NCI-H2227 (cell line): ENCODE measurements at regions not wholly inside any gene's neighbourhood (a gene's known extent, or its start where the extent isn't known, plus 50 kb on each side); places are given as distances from the start of the nearest gene placed in this dataset.

Experiments used
- DNase-seq: peaks from one replicate; lab custom pipeline; 2025; ENCODE audit not compliant: unreplicated experiment; lab: John Stamatoyannopoulos, UW

DNA sequence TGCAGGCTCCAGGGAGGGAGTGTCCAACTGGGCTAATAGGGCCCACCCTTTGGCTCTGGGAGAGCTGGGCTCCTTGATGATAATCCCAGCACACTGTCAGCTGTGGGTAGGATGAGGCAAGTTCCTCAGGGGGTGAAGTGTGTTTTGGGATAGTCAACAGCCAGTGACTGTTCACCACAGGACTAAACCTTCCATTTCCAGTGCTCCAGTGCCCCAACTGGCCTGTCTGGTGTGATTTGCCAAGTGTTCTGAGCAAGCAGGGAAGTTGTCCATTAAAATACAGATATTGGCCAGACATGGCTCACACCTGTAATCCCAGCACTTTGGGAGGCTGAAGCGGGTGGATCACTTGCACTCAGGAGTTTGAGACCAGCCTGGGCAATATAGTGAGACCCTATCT lies 150.9 kb downstream of the TM9SF2 start:
- DNase-seq, result no peak

DNA sequence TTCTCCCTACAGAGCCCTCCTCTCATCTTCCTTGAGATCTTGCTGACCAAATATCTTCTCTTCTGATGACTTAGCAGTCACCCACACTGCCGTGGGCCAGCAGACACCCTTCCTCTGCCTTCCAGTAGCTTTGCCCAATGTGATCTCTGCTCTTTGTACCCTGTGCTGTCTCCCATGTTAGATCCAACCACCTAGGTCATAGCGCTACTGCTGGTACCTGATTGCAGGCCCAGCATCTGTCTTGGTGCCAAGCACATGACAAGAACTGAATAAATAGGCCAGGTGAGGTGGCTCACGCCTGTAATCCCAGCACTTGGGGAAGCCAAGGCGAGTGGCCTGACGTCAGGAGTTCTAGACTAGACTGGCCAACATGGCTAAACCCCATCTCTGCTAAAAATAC lies 149.7 kb downstream of the TM9SF2 start:
- DNase-seq, result no peak

DNA sequence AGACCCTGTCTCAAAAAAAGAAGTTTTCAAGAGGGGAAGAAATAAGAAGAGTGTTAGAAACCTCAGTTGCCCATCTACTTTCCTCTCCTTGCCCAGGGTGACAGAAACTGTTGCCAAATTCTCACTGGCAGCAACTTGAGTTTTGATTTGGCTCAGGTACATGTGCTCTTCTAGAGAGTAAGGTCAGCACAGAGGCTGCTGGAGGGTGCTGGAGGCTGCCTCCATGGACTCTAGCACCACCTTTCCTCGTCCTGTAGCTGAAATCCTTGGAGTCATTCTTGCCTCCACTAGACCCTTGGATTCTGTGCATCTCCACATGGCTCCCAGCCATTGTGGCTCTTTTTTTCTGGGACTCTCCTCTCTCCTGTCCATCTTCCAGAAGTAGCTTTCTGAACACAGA lies 149.1 kb downstream of the TM9SF2 start:
- DNase-seq, result no peak

DNA sequence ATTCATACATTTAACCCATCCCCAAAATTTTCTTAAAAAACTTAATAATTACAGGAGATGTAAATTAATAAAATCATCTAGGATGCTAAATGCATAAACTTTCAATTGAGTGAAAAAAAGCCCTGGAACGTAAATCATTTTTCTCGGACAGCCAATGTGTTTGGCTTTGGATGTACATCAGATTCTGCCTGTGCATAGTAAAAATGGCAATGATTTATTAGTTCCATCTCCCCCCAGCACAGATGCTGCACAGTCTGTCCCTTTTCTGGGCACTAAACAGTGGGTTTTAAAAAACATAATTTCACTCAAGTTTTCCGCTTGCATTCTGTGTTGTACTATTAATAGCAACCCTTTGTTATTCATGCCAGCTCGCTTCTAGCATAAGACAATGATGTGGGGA lies 147.7 kb downstream of the TM9SF2 start:
- DNase-seq, result no peak

DNA sequence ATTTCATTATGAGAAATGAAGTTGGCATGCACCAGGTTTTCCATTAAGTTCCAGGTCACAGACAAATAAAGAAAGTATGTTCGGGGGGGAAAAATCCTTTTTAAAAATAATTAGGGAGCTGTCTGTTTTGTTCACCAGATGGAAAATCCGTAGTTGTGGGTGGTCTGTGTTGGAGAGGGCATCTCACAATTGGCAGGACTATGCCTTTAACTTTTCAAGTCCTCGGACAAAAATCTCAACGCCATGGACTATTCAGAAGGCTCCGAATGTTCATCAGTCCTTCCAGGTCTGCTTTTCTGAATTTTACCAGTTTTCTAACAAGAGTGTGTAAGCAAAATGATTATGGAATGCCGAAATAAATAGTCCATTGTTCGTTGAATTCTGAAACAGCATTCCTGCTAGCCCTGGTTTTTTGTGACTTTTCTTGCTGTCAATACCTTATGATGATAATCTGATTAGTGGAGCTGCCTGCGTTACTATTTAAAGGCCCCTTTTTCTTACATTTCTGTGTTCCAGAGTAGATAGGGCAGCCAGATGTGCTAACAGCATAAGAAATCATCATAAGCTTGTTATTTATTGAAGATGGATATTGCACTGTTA lies 146.9 kb downstream of the TM9SF2 start:
- DNase-seq, result no peak

DNA sequence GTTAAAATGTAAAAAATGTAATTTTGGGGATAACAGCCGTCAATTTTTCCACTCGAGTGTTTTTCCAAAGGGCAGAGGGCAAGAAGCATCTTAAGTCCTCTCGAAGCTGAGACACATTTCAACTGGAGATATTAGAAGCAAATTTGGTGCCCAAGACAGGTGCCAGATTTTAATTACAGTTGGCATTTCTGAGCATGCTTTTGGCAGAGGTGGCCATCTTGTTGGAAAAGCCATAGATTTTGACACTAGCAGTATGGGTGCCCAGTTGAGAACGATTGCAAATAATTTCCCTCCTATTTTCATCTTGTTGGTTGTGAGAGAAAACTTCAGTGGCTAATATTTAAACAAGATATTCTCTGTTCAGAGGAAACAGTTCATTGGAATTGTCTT lies 146.3 kb downstream of the TM9SF2 start:
- no peak for DNase-seq

DNA sequence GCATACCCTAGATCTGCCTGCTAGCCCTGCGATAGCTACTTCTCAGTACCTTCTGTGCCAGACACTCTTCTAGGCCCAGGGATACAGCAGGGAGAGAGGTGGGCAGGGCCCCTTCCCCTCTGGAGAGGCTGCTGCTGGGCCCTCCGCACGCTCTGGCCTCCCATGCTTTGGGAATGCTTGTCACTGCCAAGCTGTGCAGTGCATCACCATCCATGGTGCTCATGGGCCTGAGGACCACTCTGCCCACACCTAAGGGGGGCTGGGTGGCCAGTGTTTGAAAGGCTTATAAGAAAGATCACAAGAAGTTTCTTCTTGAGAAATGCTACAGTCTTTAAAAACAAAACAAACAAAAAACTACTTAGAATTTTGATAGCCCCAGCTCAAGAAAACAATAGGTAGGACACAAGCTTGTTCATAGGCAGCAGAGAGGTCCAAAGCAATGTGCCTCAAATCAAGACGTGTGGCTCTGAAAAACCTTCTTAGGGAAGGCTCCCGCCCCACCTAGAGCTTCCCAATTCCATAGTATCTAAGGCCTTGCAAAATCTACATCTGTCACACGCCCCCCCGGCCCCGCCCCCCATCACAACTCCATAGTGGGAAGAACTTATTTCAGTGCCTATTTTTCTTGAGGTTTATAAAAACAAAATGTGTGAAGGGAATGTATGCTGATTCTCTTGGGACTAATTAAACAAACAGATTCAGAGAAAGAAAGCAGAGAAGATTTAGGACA lies 145.8 kb downstream of the TM9SF2 start:
- no peak for DNase-seq

DNA sequence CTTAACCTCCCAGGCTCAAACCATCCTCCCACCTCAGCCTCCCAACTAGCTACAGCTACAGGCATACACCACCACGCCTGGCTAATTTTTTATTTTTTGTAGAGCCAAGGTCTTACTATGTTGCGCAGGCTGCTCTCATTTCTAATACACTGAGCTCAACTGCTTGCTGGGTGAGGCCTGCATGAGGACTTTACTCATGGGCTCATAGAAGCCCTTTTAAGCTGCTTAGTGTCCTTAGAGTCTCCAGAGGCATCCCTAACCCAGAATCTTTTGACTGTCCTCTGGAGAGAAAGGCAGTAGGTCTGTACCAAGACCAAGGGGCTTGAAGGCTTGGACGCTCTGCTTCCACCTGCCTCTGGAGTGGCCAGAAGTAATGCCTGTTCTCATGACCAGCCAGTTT lies 141.6 kb downstream of the TM9SF2 start:
- no peak for DNase-seq

DNA sequence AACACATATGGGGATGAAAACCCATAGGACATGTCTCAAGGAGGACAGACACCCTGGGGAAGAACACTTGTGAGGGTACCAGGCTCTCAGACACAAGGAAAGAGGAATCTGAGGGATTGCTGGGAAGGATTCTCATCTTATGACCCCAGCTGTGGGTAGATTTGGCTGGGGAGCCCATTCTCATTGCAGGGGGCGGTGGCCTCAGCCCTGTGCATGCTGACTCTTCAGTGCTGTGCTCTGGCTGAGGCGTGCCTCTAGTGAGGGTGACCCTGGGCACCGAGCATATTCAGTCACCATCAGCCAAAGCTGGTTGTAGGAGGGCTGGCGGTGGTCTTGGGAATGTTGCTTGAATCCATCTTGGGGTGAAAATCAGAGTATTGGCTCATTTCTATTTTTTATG lies 140.7 kb downstream of the TM9SF2 start:
- DNase-seq, result no peak

DNA sequence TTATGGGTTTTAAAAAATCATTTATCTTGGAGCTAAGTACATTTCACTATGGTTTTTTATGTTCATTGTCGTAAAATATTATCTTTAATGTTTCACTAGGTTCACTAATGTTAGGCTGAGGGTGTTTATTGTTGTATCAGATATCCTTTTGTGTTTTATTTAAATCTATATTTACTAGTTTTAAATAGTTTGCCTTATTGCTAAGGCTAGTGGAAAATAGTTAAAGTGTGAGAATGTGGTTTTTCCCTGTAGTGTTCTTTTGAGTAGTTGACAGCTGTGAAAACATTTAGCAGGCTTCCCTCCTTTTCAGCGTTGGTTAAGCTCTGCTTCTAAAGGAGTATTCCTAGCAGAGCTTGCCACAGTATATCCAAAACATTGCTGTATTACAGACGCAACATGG lies 139.0 kb downstream of the TM9SF2 start:
- DNase-seq, result no peak

DNA sequence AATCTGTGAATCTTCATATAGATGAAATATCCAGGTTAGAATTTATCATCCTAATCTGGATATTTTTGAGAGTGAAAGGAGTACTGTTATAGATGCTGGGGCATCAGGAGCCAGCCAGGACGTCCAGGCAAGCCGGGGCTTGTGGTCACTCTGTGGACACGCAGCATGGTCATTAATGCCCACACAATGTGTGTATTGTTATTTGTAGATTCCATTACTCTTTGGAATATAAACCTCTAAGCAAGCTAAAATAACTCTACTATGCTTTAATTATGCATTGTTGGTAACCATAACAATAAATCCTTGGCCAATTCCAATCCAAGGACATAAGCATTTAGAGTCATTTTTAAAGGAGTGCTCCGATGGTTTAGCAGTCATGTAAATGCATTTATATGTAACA lies 137.9 kb downstream of the TM9SF2 start:
- DNase-seq, result no peak

DNA sequence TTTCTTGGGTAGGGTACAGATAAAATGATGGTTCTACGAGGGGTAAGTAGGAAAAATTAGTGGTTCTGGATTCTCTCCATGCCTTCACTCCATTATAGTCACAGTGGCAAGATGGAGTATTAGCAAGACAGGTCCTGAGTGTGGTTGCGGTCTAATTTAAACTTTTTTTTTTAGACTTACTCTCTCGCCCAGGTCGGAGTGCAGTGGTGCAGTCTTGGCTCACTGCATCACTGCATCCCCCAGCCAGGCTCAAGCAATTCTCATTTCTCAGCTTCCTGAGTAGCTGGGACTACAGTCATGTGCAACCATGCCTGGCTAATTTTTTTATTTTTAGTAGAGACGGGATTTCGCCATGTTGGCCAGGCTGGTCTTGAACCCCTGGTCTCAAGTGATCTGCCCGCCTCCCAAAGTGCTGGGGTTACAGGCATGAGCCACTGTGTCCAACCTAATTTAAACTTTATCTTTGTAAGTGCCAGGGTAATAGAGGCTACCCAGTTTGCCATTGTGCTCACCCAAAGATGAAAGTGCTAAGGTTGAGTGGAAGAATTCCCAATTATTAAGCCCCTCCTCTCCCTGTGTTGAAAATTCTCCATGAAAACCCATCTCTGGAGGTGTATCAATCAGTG lies 135.6 kb downstream of the TM9SF2 start:
- no peak for DNase-seq

DNA sequence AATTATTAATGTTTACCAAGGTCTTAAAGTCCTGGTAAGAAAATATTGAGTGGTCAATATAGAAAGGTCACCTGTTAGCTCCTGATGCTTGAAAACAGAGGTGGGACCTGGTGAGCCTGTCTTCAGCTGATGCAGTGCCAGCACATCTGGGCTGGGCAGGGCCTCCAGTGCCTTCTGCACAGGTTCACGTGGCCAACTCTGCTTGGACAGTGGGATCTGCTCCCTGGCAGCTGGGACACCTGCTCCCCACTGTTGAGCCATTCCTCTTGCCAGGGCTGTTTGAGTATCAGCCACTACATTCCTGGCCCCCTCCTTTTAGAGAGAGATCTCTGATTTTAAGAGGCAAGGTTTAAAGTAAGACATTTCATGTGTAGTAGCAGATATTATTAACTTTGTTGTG lies 135.0 kb downstream of the TM9SF2 start:
- no peak for DNase-seq

DNA sequence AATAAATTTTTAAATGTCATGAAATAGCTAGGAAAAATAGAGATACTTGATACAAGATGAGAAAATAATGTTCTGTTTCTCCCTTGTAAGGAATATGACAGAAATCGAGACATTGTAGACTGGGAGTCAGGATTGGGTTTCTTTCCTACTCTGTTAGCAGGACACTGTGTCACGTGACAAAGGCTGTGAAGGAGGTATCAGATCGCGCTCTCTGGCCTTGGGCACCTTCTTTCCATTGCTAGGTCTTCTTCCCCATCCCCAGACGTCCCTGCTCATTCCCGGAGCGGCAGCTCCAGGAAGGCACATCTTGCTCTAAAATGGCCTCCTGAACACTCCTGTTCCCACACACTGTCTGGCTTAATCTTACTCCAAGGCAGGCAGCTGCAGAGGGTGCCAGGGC lies 133.4 kb downstream of the TM9SF2 start:
- DNase-seq, result no peak

DNA sequence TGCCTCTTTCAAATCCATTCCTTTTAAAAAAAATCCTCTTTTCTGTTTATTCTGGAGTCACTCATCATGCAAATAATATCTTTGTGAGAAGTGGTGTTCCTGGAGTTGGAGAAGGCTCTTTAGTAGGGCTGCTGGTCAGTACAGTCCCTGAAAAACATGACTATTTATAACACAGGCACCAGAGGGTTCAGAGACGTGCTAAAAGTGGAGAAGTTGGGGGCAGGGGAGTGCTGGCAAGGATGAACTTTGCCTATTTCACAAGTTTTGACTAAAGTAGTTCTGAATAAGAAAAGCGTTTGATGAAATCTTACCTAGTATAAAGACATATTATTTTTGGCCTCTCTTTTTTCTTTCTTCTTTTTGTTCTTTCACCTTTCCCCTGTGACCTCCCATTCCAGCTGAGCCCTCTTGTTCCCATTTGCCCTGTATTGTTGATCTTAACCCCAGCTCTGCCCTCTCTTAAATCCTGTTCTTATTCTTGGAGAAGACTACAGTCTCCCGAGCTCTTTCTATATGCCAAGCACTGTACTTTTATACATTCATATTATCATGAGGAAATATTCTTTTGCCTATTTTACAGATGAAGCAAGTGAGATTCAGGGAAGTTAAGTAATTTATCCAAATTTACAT lies 129.1 kb downstream of the TM9SF2 start:
- no peak for DNase-seq

DNA sequence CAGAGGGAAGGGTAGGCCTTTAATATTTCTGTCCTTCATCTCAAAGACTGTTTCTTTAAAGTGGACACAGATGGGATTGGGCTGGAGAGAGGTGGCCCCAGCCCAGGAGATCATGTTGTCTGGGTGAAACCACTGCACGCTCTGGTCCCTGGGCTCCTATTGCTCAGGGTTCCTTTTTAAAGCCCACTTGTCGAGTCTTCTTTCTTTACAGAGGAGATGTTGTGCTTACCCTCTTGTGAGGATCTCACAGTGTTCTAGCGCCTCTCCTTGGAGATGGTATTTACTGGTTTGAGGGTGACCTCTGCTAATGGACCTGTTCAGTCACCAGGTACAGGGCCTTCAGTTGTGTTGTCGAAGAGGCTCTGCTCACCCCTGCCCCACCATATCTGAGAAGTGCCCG lies 128.4 kb downstream of the TM9SF2 start:
- DNase-seq, result no peak

DNA sequence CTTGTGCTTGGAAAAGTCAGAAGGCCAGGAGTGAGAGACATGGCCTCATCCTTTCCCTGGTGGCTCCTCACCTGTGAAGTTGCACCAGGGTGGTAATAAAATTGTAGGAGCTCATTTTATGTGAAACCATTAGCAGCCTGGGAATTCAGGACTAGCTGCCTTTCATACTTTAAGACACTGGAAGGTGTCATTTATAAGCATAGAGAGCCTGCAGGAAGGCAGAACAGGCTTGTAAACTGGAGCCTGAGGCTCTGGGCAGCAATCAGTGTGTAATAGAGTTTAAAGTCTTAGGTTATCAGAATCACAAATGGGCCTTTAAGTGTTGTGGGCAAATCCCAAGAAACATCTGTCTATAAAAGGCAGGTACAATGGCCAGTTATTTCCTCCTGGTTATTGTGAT lies 127.2 kb downstream of the TM9SF2 start:
- DNase-seq, result no peak

DNA sequence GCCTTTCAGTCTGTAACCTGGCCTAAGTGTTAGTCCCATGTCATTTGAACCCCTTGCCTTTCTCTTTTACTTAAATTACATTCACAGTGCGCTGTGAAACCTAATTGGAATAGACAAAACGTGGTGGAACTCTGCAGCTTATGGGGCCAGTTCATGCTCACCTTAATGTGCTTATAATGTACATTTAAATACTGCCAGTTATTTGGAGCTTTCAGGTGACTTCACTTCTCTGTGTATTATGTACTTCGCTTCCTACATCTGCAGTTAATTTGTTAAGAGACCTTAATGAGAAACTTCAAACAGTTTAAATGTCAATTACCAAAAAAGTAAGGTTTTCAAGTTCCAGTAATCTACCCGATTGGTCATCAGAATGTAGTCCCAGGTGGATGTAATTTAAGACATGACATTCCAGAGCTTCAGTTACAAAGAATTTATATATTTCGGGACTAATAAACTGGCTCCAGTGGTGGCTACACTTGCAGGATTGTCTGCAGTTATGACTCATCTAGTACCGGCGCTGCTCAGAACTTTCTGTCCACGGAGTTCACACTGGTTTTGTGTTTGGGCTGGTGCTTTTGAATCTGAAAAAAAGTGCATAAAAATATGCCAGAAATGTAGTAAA lies 125.3 kb downstream of the TM9SF2 start:
- no peak for DNase-seq

DNA sequence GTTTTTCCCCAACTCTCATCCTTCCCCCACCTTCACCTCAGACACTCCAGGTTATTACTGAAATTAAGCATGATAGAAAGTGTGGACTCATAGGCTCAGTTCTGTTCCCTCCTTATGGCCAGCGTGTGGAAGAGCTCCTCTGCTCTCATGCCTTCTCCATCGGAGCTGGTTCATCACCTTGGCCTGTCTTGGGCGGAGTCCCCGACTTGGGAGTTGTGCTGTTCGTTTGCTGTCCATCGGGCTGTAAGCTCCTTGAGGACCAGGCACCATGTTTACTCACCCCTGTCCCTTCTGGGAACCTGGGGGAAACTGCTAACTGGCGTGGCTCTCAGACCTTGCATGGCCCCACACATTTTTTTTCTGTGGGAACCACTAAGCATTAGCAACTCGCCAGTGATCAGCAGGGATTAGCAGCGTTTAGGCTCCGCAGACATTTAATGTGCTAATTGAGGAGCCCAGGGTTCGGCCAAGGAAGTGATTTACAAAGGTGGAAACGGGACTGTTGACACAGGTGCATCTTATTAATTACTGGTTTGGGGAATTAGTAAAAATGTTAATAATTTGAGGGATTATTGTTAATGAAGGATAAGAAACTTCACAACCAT lies 123.8 kb downstream of the TM9SF2 start:
- no peak for DNase-seq

DNA sequence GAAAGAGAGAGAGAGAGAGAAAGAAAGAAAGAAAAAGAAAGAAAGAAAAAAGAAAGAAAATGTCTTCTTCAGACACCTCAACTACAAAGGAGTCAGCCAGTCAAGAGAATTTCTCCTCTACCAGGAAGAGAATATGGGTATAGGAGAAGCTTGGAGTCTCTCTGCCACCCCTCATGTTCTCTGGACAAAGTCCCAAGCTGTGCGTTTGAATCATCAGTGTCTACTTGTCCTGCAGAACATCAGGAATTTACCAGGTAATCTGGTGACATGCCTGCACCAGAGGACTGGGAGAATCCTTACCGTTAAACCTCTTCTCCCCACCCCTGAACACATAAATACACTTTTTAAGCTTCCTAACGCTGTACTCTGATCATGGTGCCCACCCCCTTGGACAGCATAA lies 119.5 kb downstream of the TM9SF2 start:
- no peak for DNase-seq

DNA sequence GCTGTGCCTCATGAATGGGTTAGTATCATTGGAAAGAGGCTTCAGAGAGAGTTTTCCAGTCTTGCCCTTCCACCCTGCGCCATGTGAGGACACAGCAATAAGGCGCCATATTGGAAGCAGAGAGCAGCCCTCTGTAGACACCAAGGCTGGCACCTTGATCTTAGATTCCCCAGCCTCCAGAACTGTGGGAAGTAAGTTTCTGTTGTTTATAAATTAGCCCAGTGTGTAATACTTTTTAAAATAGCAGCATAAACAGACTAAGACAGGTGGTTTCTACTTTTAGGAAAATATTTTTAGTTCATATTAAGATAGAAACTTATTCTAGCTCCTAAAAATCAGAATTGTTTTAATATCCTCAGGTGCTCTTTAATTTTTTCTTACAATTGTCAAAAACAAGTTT lies 117.9 kb downstream of the TM9SF2 start:
- DNase-seq, result no peak
